Aorta (tissue), 5 donors: ENCODE measurements at regions not wholly inside any gene's neighbourhood (a gene's known extent, or its start where the extent isn't known, plus 50 kb on each side); places are given as distances from the start of the nearest gene placed in this dataset.

Source experiments
- ATAC-seq: fragments of 200-7000 bp; cut with Tn5 transposase; one replicate; pipeline ENCODE4 v1.9.1; 2022; ENCODE audit warnings: moderate library complexity; ENCODE audit not compliant: low FRiP score
- DNase-seq, 2 donors: peaks; one replicate each; pipeline ENCODE4 v3.0.0-alpha.2; 2020
- H3K27ac ChIP-seq, 2 donors: one replicate each; pipeline ENCODE4 v1.5.1; 2013; ENCODE audit warnings: low read length in 2 of 2, mild to moderate bottlenecking in 2 of 2, moderate library complexity in 2 of 2, control low read depth in 1 of 2, inconsistent platforms in 1 of 2, low read depth in 1 of 2
- H3K27me3 ChIP-seq, 2 donors: one replicate each; pipeline ENCODE4 v1.6.1; 2013; ENCODE audit warnings: control low read depth in 1 of 2, low read length in 1 of 2, mild to moderate bottlenecking in 1 of 2, moderate library complexity in 1 of 2; ENCODE audit not compliant: insufficient read depth in 2 of 2, control insufficient read depth in 1 of 2
- H3K36me3 ChIP-seq, 2 donors: one replicate each; pipeline ENCODE4 v1.6.1; 2013; ENCODE audit warnings: control low read depth in 1 of 2, low read length in 1 of 2, mild to moderate bottlenecking in 1 of 2; ENCODE audit not compliant: insufficient read depth in 2 of 2, control insufficient read depth in 1 of 2
- H3K4me1 ChIP-seq, 2 donors: one replicate each; pipeline ENCODE4 v1.6.1; 2013; ENCODE audit warnings: low read length in 2 of 2, control low read depth in 1 of 2, mild to moderate bottlenecking in 1 of 2, moderate library complexity in 1 of 2; ENCODE audit not compliant: insufficient read depth in 2 of 2, control insufficient read depth in 1 of 2
- H3K4me3 ChIP-seq, 2 donors: one replicate each; pipeline ENCODE4 v1.5.1; 2013; ENCODE audit warnings: low read length in 2 of 2, control low read depth in 1 of 2, mild to moderate bottlenecking in 1 of 2
- H3K9me3 ChIP-seq: one replicate; pipeline ENCODE4 v1.6.1; 2013; ENCODE audit warnings: mild to moderate bottlenecking, low read length; ENCODE audit not compliant: control insufficient read depth
- WGBS, 2 donors: extraction: QIAGEN DNeasy Blood & Tissue Kit; methylation state at CpG; one replicate each; pipeline ENCODE4 v1.1.7; 2013; 5-methylcytosine and 5-hydroxymethylcytosine counted together
- intact Hi-C, 2 donors: fragments of 100-400 bp; cut with DNase I; formaldehyde crosslinking; loops; one replicate each; pipeline versions ENCODE4 v1.14.2 to v1.15.0; 2022
- donor health status: healthy with polysubstance abuse.
- donor health status: Bipolar disorder and iron deficiency.
- donor health status: DM: no; HTN: no; CAD: no.
- donor health status: DM: no; HTN: no; CAD: no.
- donor health status: DM: yes; HTN: yes; CAD: no.

GRCh38 chr3:34198309-34198708 is 399.9 kb downstream of the PDCD6IP start:
- ATAC-seq = no peak
- intact Hi-C loops = no loop called here
- 82 to 90% methylated on average over 1 of the region's 1 CpG for WGBS, 2 donors

GRCh38 chr3:34200576-34200975 is 402.1 kb downstream of the PDCD6IP start:
- no peak for DNase-seq
- intact Hi-C loops = no loop called here
- no peak overlapping the region for H3K27ac ChIP-seq
- 85 to 90% methylated on average over 1 of the region's 1 CpG for WGBS, 2 donors
- H3K27me3 ChIP-seq = no peaks in the 10 kb centered on the region
- no peaks in the 10 kb centered on the region for H3K36me3 ChIP-seq
- no peaks in the 10 kb centered on the region for H3K9me3 ChIP-seq
- H3K4me3 ChIP-seq = no peak overlapping the region
- ATAC-seq = no peak
- no peaks in the 10 kb centered on the region for H3K4me1 ChIP-seq

More at GRCh38 chr3:34198309-34198708, 399.9 kb downstream of the PDCD6IP start:
- Histone ChIP-seq H3K27me3 (no peaks in the 10 kb centered on the region), H3K27ac (no peak overlapping the region), H3K36me3 (no peaks in the 10 kb centered on the region), H3K4me1 (no peaks in the 10 kb centered on the region), H3K4me3 (no peak overlapping the region), H3K9me3 (no peaks in the 10 kb centered on the region)
- no peak for DNase-seq

- intact Hi-C loops = no loop called here
- 44 to 46% methylated on average over 3 of the region's 3 CpGs for WGBS, 2 donors
- H3K36me3 ChIP-seq = no peaks in the 10 kb centered on the region
- no peaks in the 10 kb centered on the region for H3K27me3 ChIP-seq
- no peaks in the 10 kb centered on the region for H3K9me3 ChIP-seq
- no peak overlapping the region for H3K4me3 ChIP-seq
- H3K27ac ChIP-seq = no peak overlapping the region
- peaks cover 0 to 1% of the 10 kb centered on the region in 2 donors for H3K4me1 ChIP-seq
- no peak for DNase-seq
- ATAC-seq = no peak
These were observed 404.5 kb downstream of the PDCD6IP start for GRCh38 chr3:34202975-34203374.

GRCh38 chr3:34203386-34203785 is 405.0 kb downstream of the PDCD6IP start:
- H3K27me3 ChIP-seq = no peaks in the 10 kb centered on the region
- ATAC-seq (no peak), DNase-seq (no peak)
- WGBS, 2 donors = 53 to 60% methylated on average over 4 of the region's 4 CpGs
- no peak overlapping the region for H3K4me3 ChIP-seq
- no peaks in the 10 kb centered on the region for H3K9me3 ChIP-seq
- H3K36me3 ChIP-seq = no peaks in the 10 kb centered on the region
- H3K27ac ChIP-seq = peak overlapping the region; percentile 22 to 54
- H3K4me1 ChIP-seq = peaks cover under 1 to 1% of the 10 kb centered on the region in 2 donors
- intact Hi-C loops = no loop called here

GRCh38 chr3:34207002-34207401 is 408.6 kb downstream of the PDCD6IP start:
- Histone ChIP-seq H3K27ac (peak overlapping the region; percentile 44 to 82), H3K4me1 (peaks cover 11 to 13% of the 10 kb centered on the region in 2 donors), H3K9me3 (no peaks in the 10 kb centered on the region), H3K4me3 (no peak overlapping the region), H3K36me3 (no peaks in the 10 kb centered on the region), H3K27me3 (no peaks in the 10 kb centered on the region)
- intact Hi-C loops = loop anchor here in 1 of 2 donors (5.0 kb wide), 1 partner anchor 55 kb away; no protein-coding TSS in a partner anchor
- ATAC-seq (no peak), DNase-seq (no peak)
- 2% methylated on average over 2 of the region's 2 CpGs for WGBS, 2 donors

GRCh38 chr3:34207806-34208205 is 409.4 kb downstream of the PDCD6IP start:
- Histone ChIP-seq H3K4me3 (no peak overlapping the region), H3K4me1 (peaks cover 12 to 13% of the 10 kb centered on the region in 2 donors), H3K9me3 (no peaks in the 10 kb centered on the region), H3K27me3 (no peaks in the 10 kb centered on the region), H3K27ac (peak overlapping the region; percentile 96 to 98), H3K36me3 (no peaks in the 10 kb centered on the region)
- WGBS, 2 donors = 0 to 5% methylated on average over 1 of the region's 1 CpG
- no peak for DNase-seq
- intact Hi-C loops = loop anchor here in 1 of 2 donors (5.0 kb wide), 1 partner anchor 54 kb away; no protein-coding TSS in a partner anchor
- peak; percentile 60 for ATAC-seq

- WGBS, 2 donors = 11 to 22% methylated on average over 2 of the region's 2 CpGs
- Histone ChIP-seq H3K27ac (peak overlapping the region; percentile 23 to 93), H3K4me1 (peaks cover 11 to 20% of the 10 kb centered on the region in 2 donors), H3K36me3 (no peaks in the 10 kb centered on the region), H3K27me3 (no peaks in the 10 kb centered on the region), H3K4me3 (no peak overlapping the region), H3K9me3 (no peaks in the 10 kb centered on the region)
- no peak for ATAC-seq
- intact Hi-C loops = loop anchor here in 1 of 2 donors (5.0 to 10.0 kb wide), 2 partner anchors 45 to 573 kb away; no protein-coding TSS in a partner anchor
- DNase-seq = peak in 1 of 2 donors; percentile 62
These were observed 413.7 kb downstream of the PDCD6IP start for GRCh38 chr3:34212175-34212574.

GRCh38 chr3:34212656-34213055 is 414.2 kb downstream of the PDCD6IP start:
- ATAC-seq (peak; percentile 67), DNase-seq (peak in 1 of 2 donors; percentile 69)
- Histone ChIP-seq H3K9me3 (no peaks in the 10 kb centered on the region), H3K27me3 (no peaks in the 10 kb centered on the region), H3K27ac (peak overlapping the region; percentile 23 to 93), H3K4me3 (no peak overlapping the region), H3K36me3 (no peaks in the 10 kb centered on the region), H3K4me1 (peaks cover 11 to 20% of the 10 kb centered on the region in 2 donors)
- intact Hi-C loops = loop anchor here in 1 of 2 donors (5.0 to 10.0 kb wide), 2 partner anchors 45 to 572 kb away; no protein-coding TSS in a partner anchor
- 16 to 21% methylated on average over 4 of the region's 4 CpGs for WGBS, 2 donors

GRCh38 chr3:34213478-34213877 is 415.0 kb downstream of the PDCD6IP start:
- peak overlapping the region; percentile 20 to 70 for H3K27ac ChIP-seq
- H3K4me3 ChIP-seq = no peak overlapping the region
- H3K9me3 ChIP-seq = no peaks in the 10 kb centered on the region
- H3K4me1 ChIP-seq = peaks cover 11 to 18% of the 10 kb centered on the region in 2 donors
- intact Hi-C loops = loop anchor here in 1 of 2 donors (5.0 to 10.0 kb wide), 2 partner anchors 44 to 571 kb away; no protein-coding TSS in a partner anchor
- 25 to 33% methylated on average over 4 of the region's 4 CpGs for WGBS, 2 donors
- DNase-seq (no peak), ATAC-seq (no peak)
- no peaks in the 10 kb centered on the region for H3K27me3 ChIP-seq
- H3K36me3 ChIP-seq = no peaks in the 10 kb centered on the region
